GM12873 (cell line): ENCODE measurements at regions not wholly inside any gene's neighbourhood (a gene's known extent, or its start where the extent isn't known, plus 50 kb on each side); places are given as distances from the start of the nearest gene placed in this dataset.

Experiments used
- TF ChIP-seq, protein P1 (sequence below): IDR thresholded peaks from 2 replicates; pipeline ENCODE4 v1.5.1; 2012; ENCODE audit warnings: low read depth, mild to moderate bottlenecking, moderate library complexity, low read length, control low read depth; ENCODE audit not compliant: insufficient read depth; ENCODE audit errors: missing control alignments

DNA sequence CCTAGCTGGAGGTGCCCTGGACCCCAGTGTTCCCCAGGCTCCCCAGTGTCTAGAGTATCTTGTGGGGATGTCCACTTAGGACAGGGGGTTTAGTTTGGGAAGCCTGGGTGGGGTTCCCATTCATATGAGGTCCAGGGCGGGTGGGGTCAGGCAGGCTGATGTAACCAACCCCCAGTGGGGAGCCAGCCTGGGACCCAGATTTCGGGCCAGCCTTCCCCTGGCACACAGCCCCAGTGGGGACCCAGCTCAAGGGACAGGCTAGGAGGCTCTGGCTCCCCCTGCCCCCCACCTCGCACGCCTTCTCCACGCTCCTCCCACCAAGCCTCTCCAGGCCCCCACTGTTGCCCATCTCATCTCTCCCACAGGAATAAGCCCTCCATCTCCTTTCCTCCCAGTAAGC, 323.5 kb downstream of the UACA start:
- TF ChIP-seq, protein P1, sequence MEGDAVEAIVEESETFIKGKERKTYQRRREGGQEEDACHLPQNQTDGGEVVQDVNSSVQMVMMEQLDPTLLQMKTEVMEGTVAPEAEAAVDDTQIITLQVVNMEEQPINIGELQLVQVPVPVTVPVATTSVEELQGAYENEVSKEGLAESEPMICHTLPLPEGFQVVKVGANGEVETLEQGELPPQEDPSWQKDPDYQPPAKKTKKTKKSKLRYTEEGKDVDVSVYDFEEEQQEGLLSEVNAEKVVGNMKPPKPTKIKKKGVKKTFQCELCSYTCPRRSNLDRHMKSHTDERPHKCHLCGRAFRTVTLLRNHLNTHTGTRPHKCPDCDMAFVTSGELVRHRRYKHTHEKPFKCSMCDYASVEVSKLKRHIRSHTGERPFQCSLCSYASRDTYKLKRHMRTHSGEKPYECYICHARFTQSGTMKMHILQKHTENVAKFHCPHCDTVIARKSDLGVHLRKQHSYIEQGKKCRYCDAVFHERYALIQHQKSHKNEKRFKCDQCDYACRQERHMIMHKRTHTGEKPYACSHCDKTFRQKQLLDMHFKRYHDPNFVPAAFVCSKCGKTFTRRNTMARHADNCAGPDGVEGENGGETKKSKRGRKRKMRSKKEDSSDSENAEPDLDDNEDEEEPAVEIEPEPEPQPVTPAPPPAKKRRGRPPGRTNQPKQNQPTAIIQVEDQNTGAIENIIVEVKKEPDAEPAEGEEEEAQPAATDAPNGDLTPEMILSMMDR, result no peak

DNA sequence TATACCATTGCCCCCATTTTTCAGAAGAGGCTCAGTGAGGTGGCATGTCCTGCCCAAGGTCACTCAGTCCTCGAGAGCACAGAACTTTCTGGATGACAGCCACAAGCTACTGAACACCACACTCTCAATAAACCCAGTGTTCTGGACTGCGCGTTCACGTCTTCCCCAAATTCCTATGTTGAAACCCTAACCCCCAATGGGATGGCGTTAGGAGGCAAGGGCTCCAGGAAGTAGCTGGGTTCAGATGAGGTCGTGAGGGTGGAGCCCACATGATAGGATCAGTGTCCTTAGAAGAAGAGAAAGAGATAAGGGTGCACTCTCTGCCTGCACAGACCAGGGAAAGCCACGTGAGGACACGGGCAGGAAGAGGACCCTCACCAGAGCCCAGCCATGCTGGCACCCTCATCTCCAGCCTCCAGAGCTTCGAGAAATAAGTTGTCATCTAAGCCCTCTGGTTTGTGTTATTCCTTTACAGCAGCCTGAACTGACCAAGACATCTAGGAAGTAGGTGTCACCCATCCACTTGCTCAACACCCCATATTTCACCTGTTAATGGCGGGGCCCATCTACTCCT, 324.0 kb downstream of the UACA start:
- TF ChIP-seq, protein P1, result no peak

DNA sequence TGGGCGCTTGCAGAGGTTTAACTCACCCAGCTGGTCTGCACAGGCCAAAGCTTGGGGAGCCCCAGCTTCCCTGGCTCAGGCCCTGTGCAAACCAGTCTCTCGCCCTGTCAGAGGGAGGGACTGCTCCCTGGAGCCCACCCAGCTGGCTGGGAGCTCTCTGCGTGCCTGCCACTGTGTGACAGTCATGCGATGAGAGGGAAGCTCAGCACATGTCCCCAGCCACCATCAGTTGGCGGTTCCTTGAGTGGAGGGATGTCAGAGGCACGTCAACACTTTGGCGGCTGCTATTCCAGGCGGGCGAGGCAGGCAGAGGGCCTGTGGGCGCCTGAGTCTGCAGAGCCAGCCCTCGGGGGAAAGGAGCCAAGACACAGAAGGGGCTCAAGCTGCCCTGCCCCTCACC, 324.6 kb downstream of the UACA start:
- TF ChIP-seq, protein P1, result no peak

DNA sequence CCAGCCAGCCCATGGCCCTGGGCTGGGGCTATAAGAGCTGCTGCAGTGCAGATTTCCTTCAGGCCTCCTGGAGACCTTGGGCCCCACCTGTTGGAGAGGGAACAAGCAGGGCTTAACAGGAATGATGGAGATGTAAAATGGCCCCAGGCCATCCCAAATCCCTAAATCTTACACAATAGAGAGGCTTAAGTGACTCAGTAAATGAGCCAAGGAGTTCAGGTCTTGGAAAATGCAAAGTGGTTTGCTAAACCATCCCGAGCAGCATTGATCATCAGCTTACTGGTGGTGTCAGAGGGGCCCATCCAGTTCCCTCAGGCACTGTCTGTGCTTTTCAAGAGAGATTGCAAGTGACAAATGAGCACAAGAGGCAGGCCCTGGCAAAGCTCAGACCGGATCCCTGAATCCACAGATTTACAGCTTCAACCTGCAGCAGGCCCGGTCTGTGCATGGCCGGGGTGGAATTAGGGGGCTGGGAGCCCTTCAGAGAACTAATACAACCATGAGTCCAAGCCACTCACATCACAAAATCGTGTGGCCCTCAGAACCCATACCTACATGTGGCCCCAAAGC, 325.4 kb downstream of the UACA start:
- TF ChIP-seq, protein P1, result no peak

DNA sequence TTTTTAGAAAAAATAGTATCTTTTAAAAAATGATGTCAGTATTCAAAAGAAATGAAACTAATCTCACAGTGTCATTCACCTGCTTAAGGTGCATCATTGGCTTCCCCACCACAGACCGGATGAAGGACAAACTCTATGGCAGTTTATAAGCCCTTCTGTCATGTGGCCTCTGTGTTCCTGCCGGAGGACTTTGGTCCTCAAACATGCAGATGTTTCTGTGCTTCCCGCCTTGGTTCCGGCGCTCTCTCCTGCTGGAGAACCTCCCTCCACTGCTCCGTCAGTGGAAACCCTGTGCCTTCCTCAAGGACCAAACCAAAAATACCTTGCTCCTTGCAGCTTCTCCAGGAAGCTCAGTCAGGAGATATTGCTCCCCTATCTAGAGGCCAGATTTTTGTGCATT, 326.3 kb downstream of the UACA start:
- TF ChIP-seq, protein P1, result no peak

DNA sequence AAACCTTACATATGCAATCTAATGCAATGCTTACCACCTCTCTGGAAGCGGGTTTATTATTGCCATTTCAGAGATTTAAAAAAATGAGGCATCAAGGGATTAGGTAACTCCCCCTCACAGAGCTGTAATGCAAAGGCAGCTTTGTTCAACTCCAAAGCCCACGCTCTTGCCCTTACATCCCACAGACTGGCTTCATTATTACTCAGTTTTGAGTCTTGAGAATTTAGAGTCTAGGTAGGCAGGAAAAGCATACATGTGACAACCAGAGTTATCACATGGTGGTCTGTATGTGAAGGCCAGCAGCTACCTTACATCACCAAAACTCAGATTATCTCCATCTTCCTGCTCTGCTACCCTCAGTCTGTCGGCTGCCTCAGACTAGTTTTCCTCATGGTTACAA, 326.9 kb downstream of the UACA start:
- TF ChIP-seq, protein P1, result no peak

DNA sequence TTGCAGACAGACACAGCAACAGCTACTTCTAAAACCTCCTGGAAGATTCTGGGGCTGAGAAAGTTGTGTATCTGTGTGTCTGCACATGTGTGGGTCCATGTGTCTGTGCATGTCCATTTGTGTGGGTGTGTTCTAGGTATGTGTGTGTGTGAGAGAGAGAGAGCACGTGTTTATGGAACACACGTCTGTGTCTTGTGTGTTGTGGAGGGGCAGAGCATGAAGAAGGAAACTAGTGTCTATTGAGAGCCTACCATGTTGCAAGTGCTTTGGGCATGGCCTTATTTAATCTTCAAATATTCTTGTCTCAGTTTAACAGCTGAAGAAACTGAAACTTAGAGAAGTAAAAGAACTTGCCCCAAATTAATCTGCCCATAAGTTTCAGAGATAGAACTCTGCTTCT, 327.5 kb downstream of the UACA start:
- TF ChIP-seq, protein P1, result no peak
